ENCODE measurements at regions not wholly inside any gene's neighbourhood (a gene's known extent, or its start where the extent isn't known, plus 50 kb on each side); places are given as distances from the start of the nearest gene placed in this dataset.

DNA sequence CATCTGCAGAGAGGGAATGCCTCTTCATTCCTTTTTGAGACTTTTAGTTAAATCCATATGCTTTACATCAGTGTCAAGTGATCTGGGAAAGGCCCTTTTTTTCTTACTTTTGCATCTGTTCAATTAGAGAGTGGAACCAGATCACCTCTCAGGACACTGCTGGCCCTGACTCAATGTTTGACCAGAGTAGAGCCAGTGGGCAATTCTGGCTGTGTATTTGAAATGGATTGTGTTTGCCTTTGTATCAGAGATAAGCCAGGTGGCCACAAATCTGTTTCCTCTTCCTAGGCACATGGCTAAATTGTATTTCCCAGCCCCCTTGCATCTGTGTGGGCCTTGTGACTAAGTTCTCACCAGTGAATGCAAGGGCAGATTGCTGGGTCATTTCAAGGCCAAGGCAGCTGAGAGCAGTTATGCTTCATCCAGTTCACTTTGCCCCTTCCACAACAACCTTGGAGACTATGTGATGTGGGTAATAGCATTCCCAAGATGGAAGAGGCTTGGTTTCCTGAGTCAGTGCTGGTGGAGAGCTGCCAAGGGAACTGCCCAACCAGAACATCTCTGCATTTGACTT lies 75.6 kb upstream of the CACNA2D3 start (continued):
- no peak for TF ChIP-seq GABPA (IDR thresholded peaks at IDR 0.05; ENCODE audit: borderline replicate concordance, insufficient read depth, low read length)
- no peak for TF ChIP-seq ZNF274 (IDR thresholded peaks at IDR 0.05; ENCODE audit: borderline replicate concordance, extremely low read depth, low read length)
- TF ChIP-seq ASH2L (IDR thresholded peaks at IDR 0.05; ENCODE audit: low read length) = no peak
- no peak for TF ChIP-seq SIN3A (conservative IDR thresholded peaks at IDR 0.05 in 1 of 2, IDR thresholded peaks at IDR 0.05 in 1 of 2; ENCODE audit: low read depth in 1 of 2, low read length in 2 of 2)
- no peak for TF ChIP-seq SIX5 (IDR thresholded peaks at IDR 0.05; ENCODE audit: low read depth, low read length)

Measured in H1 (cell line).